ENCODE measurements at regions not wholly inside any gene's neighbourhood (a gene's known extent, or its start where the extent isn't known, plus 50 kb on each side); places are given as distances from the start of the nearest gene placed in this dataset.

DNA sequence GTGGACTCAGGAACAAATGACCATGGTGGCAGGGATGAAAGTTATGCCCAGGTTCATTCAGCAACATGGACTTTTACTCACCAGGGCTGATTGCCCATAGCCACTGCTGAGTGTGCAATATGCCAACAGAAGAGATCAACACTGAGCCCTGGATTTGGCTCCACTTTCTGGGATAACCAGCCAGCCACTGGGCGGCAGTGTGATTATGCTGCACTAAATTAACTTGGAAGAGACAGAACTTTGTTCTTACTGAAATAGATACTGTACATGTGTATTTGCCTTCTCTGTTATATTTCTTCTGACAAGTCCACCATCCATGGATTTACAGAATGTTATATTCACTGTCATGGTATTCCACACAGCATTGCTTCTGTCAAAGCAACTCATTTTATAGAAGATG, 257.4 kb downstream of the TDRD3 start:
- no peak for TF ChIP-seq JUND (IDR thresholded peaks at IDR 0.05; ENCODE audit: low read depth)
- in situ Hi-C loops (cut with HindIII; ENCODE audit: low pct_unique_long_range_greater_than_20kb, low sequenced_read_pairs) = no loop called here
- DNase-seq (ENCODE audit: low read depth in 1 of 2, low spot score in 1 of 2) = peak; percentile 16 to 60

DNA sequence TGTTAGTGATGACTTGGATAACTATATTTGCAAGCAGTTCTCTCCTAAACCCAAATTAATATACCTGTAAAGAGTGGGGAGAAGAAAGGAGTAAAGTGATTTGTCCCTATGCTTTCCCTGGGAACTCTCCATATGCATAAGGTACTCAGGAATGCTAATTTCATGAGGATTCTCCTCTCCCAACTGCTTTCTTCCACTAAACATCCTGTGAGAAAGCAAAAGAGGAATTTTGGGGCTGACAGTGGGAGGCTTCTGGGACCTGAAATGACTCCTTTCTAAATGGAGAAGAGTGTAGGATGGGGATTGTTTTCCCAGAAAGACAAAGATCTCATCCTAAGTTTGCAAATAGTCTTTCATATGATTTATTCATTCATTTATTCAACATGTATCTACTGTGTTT, 250.5 kb downstream of the TDRD3 start:
- TF ChIP-seq JUND (IDR thresholded peaks at IDR 0.05; ENCODE audit: low read depth) = no peak

DNA sequence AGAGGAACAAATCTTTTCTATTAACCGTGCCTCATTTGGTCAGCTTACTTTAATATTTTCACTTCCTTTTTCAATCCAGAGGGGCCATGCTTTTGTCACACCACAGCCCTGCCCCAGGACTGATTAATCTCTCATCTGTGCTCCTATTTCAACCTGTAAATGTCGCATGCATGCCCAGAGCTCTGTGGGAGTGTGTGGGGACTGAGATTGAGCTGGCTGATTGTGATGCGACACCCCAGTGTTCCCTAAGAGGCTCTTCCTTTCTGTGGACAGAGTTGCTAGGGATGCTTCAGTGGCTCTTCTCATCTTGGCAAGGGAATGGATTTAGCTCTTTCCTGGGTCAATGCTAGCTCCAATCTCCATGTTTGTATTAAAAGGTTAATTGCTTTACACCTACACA, 249.6 kb downstream of the TDRD3 start:
- TF ChIP-seq JUND (IDR thresholded peaks at IDR 0.05; ENCODE audit: low read depth) = no peak
- in situ Hi-C loops (cut with HindIII; ENCODE audit: low pct_unique_long_range_greater_than_20kb, low sequenced_read_pairs) = no loop called here
- no peak for DNase-seq (ENCODE audit: low read depth in 1 of 2, low spot score in 1 of 2)

More for the DNA sequence above, 250.5 kb downstream of the TDRD3 start:
- DNase-seq (ENCODE audit: low read depth in 1 of 2, low spot score in 1 of 2) = no peak
- in situ Hi-C loops (cut with HindIII; ENCODE audit: low pct_unique_long_range_greater_than_20kb, low sequenced_read_pairs) = no loop called here

DNA sequence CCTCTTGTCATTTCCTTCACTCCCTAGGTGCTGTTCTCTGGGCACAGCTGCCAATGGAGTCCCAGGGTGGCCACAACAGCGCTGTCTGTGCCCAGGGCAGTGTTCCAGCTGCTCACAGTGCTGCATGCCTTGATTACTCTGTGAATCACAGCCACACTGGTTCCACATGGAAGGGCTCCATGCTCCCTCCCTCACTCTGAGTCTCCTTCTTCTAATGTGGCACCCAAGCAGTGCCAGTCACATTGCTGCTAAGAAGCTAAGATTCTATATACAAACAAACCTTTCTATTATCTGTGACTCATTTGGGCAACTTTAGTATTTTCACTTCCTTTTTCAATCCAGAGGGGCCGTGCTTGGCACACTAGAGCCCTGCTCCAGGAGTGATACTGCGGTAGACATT, 248.7 kb downstream of the TDRD3 start:
- DNase-seq (ENCODE audit: low read depth in 1 of 2, low spot score in 1 of 2) = no peak
- in situ Hi-C loops (cut with HindIII; ENCODE audit: low pct_unique_long_range_greater_than_20kb, low sequenced_read_pairs) = no loop called here
- TF ChIP-seq JUND (IDR thresholded peaks at IDR 0.05; ENCODE audit: low read depth) = no peak

DNA sequence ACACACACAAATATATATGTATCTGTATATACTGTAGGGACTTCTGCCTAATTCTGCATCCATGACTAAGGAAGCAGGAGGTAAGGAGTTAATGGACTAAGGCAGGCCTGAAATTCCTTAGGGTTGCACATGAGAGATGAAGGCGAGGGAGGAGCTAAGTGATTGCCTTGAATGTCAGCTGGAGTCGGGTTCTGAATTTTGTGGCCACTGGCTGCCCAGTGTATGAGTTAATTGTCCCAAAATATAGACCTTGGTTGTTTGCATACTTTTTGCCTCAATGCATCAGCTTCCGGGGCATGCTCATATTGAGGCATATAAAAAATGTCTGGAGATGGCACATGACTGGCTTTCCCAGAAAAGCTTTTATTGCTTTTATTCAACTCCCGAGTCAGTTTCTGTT, 245.5 kb downstream of the TDRD3 start:
- in situ Hi-C loops (cut with HindIII; ENCODE audit: low pct_unique_long_range_greater_than_20kb, low sequenced_read_pairs) = no loop called here
- no peak for TF ChIP-seq JUND (IDR thresholded peaks at IDR 0.05; ENCODE audit: low read depth)
- no peak for DNase-seq (ENCODE audit: low read depth in 1 of 2, low spot score in 1 of 2)

DNA sequence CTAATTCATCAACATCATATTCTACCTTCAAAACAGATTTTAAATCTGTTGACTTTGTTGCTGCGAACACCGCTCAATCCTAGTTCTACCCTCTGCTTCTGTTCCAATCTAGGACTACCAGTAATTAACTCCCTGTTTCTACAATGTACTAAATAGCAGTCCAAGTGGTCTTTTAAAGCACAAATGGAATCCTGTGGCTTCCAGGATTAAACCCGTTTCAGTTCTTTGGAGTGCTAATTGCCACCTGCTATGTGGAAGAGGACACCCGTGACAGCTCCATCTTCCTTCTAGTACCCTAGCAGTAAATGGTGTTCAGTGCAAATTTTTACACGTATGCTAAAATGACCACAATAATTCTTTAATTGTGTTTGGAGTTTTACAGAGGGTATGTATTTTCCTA, 232.1 kb downstream of the TDRD3 start:
- TF ChIP-seq JUND (IDR thresholded peaks at IDR 0.05; ENCODE audit: low read depth) = no peak
- in situ Hi-C loops (cut with HindIII; ENCODE audit: low pct_unique_long_range_greater_than_20kb, low sequenced_read_pairs) = no loop called here
- DNase-seq (ENCODE audit: low read depth in 1 of 2, low spot score in 1 of 2) = no peak

DNA sequence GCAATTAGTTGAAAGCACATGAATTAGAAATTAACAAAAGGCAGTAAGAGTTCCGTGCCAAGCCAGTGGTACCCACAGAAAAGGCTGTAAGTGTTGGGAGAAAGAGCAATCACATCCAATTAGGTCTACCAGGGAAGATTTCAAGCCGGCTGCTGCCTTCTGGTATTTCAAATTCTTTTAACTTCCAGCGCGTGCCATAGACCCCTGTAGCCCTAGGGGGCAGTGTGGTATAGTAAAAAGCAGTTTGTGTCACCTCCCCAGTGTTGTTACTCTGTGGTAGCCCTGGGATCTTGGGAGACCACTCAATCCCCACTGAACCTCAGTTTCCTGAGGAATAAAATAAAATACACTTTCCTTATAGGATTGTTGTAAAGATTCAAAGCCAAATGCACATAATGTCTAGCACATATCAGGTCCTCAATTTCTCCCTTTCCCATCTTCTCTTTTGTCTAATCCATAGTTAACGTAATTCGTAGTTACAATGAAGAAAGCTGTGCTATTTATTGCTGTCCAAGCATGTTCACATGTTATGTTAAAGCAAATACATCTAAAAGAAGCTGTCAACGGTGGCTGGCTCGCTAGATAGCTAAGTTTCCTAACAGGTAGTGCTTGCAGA, 230.2 kb downstream of the TDRD3 start:
- peak in 1 of 2 experiments; percentile 52 for DNase-seq (ENCODE audit: low read depth in 1 of 2, low spot score in 1 of 2)
- in situ Hi-C loops (cut with HindIII; ENCODE audit: low pct_unique_long_range_greater_than_20kb, low sequenced_read_pairs) = no loop called here
- TF ChIP-seq JUND (IDR thresholded peaks at IDR 0.05; ENCODE audit: low read depth) = no peak
